Adrenal gland (tissue), 5 donors: ENCODE measurements at regions not wholly inside any gene's neighbourhood (a gene's known extent, or its start where the extent isn't known, plus 50 kb on each side); places are given as distances from the start of the nearest gene placed in this dataset.

Experiments
- CTCF ChIP-seq, 6 experiments: fragments of 450-650 bp in 4 of 6; fragments of 200-600 bp in 2 of 6; sonication (generic) in 1 of 6; IDR thresholded peaks; 1 replicate in 5 of 6; 2 replicates in 1 of 6; pipeline versions ENCODE4 v1.5.1 to v1.8.0; 2016 to 2021; ENCODE audit warnings: antibody characterized with exemption in 6 of 6, mild to moderate bottlenecking in 2 of 6, moderate library complexity in 1 of 6
- POLR2A ChIP-seq, 2 donors: fragments of 450-650 bp; IDR thresholded peaks; one replicate each; pipeline ENCODE4 v1.6.1; 2017; ENCODE audit warnings: antibody characterized with exemption in 2 of 2, mild to moderate bottlenecking in 2 of 2, moderate library complexity in 1 of 2
- donor health status: DM: no; HTN: no; CAD: no.

GRCh38 chr1:101741910-101742309, 254.8 kb downstream of the OLFM3 start:
- no peak for TF ChIP-seq CTCF (IDR thresholded peaks at IDR 0.05)
- TF ChIP-seq POLR2A (IDR thresholded peaks at IDR 0.05), result no peak
